GM12892 (cell line): ENCODE measurements at regions not wholly inside any gene's neighbourhood (a gene's known extent, or its start where the extent isn't known, plus 50 kb on each side); places are given as distances from the start of the nearest gene placed in this dataset.

Source experiments
- DNase-seq: peaks from one replicate; pipeline ENCODE4 v3.0.0; 2011; ENCODE audit not compliant: insufficient read length
- FAIRE-seq: peaks from 2 replicates; lab custom pipeline; 2011; peaks lifted over from hg19 to GRCh38; lab: Jason Lieb, UNC
- POLR2A ChIP-seq: IDR thresholded peaks from 2 replicates; pipeline ENCODE4 v1.6.1; 2011; ENCODE audit warnings: low read depth, low read length, control low read depth
- POLR2AphosphoS5 ChIP-seq: IDR thresholded peaks from 2 replicates; pipeline ENCODE4 v1.6.1; 2011; ENCODE audit warnings: low read depth, low read length, control low read depth
- TAF1 ChIP-seq: IDR thresholded peaks from 2 replicates; pipeline ENCODE4 v1.6.1; 2011; ENCODE audit warnings: low read depth, mild to moderate bottlenecking, control low read depth, low read length, borderline replicate concordance

GRCh38 chr9:105171589-105171988 is 72.9 kb upstream of the SLC44A1 start:
- FAIRE-seq (no peak), DNase-seq (no peak)
- no peak for TF ChIP-seq TAF1
- no peak for TF ChIP-seq POLR2AphosphoS5
- no peak for TF ChIP-seq POLR2A

GRCh38 chr9:105172436-105172835 is 72.0 kb upstream of the SLC44A1 start:
- TF ChIP-seq POLR2AphosphoS5 (no peak), POLR2A (no peak), TAF1 (no peak)
- DNase-seq = no peak
- FAIRE-seq = no peak

DNA sequence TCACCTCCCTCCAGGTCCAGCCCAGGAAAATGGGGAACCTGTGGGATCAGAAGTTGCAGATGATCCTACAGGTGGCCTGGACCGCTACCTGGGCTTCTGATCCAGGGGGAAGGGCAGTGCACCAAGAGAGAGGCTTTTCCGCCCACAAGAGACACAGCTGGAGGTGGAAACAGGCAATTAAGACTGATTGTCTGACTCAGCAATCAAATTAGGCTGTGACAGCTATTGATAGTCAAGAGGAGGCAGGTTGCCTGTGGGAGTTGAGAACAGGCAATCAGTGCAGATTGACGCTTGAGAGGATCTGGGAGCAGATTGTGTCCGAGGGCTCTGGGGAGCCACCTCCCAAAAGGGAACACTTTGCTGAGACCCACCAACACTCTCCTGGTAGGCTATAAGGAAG is 71.1 kb upstream of the SLC44A1 start:
- no peak for FAIRE-seq

DNA sequence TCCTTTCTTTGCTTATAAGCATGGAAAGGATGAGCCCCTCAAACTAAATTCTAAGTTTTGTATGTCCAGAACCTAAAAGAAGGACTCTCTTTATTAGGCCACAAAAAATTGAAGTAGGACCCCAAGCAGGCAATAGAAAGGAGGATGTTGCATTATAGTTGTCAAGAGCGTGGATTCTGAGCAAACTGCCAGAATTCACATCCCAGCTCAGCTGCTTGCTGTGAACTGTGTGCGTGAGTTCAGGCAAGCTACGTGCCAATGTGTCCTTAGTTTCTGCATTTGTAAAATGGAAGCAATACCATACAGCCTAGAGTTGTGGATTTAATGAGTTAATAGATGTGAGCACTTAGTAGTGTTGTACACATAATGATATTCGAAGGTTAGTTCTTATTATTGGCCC is 70.6 kb upstream of the SLC44A1 start:
- TF ChIP-seq POLR2AphosphoS5 (no peak), POLR2A (no peak), TAF1 (no peak)
- DNase-seq = no peak

More for the DNA sequence above, 71.1 kb upstream of the SLC44A1 start:
- no peak for TF ChIP-seq TAF1
- TF ChIP-seq POLR2AphosphoS5 = no peak
- no peak for TF ChIP-seq POLR2A
- no peak for DNase-seq

GRCh38 chr9:105176194-105176593 is 68.3 kb upstream of the SLC44A1 start:
- DNase-seq = no peak
- TF ChIP-seq POLR2A = no peak
- TF ChIP-seq POLR2AphosphoS5 = no peak
- no peak for TF ChIP-seq TAF1
- no peak for FAIRE-seq

More for the DNA sequence above, 70.6 kb upstream of the SLC44A1 start:
- FAIRE-seq = no peak

GRCh38 chr9:105178076-105178475 is 66.4 kb upstream of the SLC44A1 start:
- DNase-seq (no peak), FAIRE-seq (no peak)
- TF ChIP-seq POLR2AphosphoS5 = no peak
- TF ChIP-seq TAF1 = no peak
- TF ChIP-seq POLR2A = no peak

DNA sequence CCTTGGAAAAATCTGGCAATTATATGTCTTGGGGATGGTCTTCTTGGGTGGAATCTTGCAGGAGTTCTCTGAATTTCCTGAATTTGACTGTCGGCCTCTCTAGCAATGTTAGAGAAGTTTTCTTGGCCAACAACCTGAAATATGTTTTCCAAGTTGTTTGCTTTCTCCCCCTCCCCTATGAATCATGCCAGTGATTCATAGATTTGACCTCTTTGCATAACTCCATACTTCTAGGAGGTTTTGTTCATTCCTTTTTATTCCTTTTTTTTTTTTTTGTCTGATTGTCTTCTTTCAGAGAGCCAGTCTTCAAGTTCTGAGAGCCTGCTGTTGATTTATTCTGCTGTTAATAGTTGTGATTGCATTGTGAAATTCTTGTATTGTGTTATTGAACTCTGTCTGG is 56.7 kb upstream of the SLC44A1 start:
- TF ChIP-seq POLR2AphosphoS5 (no peak), POLR2A (no peak), TAF1 (no peak)
- no peak for FAIRE-seq
- no peak for DNase-seq

- TF ChIP-seq POLR2A (no peak), POLR2AphosphoS5 (no peak), TAF1 (no peak)
- DNase-seq = no peak
These were observed 55.7 kb upstream of the SLC44A1 start for GRCh38 chr9:105188746-105189145.

DNA sequence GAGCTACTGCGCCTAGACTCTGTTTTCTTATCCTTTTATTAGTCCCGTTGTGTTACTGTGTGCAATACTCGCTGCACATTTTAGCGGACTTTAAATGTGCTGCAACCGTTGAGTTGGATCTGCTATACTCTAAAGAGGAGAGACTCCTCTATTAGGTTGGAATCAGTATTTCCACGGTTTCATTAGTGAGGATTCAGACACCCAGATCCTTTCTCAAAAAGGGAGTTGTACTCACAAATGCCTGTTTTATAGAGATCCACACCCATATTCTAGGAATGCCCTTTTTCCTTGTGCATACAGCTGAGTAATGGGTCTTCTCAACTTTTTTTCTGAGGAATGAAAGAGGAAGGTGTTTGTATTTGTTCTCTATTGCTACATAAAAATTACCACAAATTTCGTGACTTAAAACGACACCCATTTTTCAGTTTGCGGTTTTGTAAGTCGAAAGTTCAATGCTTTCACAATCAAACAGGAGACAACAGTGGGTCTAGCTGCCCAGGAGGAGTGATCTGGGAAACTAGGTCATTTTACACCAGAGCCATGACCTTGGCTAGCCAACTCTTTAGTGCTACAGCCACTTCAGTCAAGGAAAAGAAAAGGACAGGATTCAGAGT is 52.8 kb upstream of the SLC44A1 start:
- DNase-seq (no peak), FAIRE-seq (no peak)
- TF ChIP-seq TAF1 = no peak
- no peak for TF ChIP-seq POLR2A
- TF ChIP-seq POLR2AphosphoS5 = no peak

More at GRCh38 chr9:105188746-105189145, 55.7 kb upstream of the SLC44A1 start:
- no peak for FAIRE-seq

DNA sequence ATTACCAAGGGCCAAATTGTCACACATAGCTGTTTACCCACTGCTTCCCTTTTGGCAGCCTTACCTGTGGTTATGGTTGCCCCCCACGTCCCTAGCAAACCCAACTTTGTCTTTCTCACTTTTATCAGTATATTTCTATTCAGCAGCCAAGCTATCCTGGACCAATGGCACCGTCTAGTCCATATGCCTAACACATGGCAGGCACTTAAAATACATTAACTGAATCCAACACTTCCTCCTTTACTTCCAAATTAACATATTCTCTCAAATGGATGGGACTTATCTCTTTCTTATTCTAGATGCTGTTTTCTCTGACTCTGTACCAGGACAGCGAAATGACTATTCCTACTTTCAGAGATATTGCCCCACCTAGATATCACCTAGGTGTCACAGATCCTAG is 50.9 kb upstream of the SLC44A1 start:
- FAIRE-seq = no peak
- no peak for DNase-seq
- no peak for TF ChIP-seq TAF1
- no peak for TF ChIP-seq POLR2A
- TF ChIP-seq POLR2AphosphoS5 = no peak

GRCh38 chr9:105194234-105194633 is 50.2 kb upstream of the SLC44A1 start:
- DNase-seq = no peak
- no peak for FAIRE-seq

More at GRCh38 chr9:105194234-105194633, 50.2 kb upstream of the SLC44A1 start:
- TF ChIP-seq TAF1 = no peak
- no peak for TF ChIP-seq POLR2AphosphoS5
- TF ChIP-seq POLR2A = no peak
